ENCODE measurements at regions not wholly inside any gene's neighbourhood (a gene's known extent, or its start where the extent isn't known, plus 50 kb on each side); places are given as distances from the start of the nearest gene placed in this dataset.

- no peak for DNase-seq (ENCODE audit: low read depth)
Observed at GRCh38 chr13:52975969-52976368, 52.6 kb upstream of the OLFM4 start.

GRCh38 chr13:52975161-52975560 lies 53.5 kb upstream of the OLFM4 start:
- no peak for DNase-seq (ENCODE audit: low read depth)

GRCh38 chr13:52974711-52975110 lies 53.9 kb upstream of the OLFM4 start:
- DNase-seq (ENCODE audit: low read depth): no peak

GRCh38 chr13:52969373-52969772 lies 59.2 kb upstream of the OLFM4 start:
- DNase-seq (ENCODE audit: low read depth): no peak

GRCh38 chr13:52968074-52968700 lies 60.4 kb upstream of the OLFM4 start:
- peak; percentile 51 for DNase-seq (ENCODE audit: low read depth)

GRCh38 chr13:52961987-52962386 lies 66.6 kb upstream of the OLFM4 start:
- DNase-seq (ENCODE audit: low read depth): no peak

GRCh38 chr13:52961256-52961910 lies 67.2 kb upstream of the OLFM4 start:
- no peak for DNase-seq (ENCODE audit: low read depth)

- DNase-seq (ENCODE audit: low read depth): no peak
Observed at GRCh38 chr13:52955472-52955874, 73.1 kb upstream of the OLFM4 start.

GRCh38 chr13:52954838-52955237 lies 73.8 kb upstream of the OLFM4 start:
- no peak for DNase-seq (ENCODE audit: low read depth)

GRCh38 chr13:52950436-52950956 lies 78.1 kb upstream of the OLFM4 start:
- DNase-seq (ENCODE audit: low read depth): no peak

GRCh38 chr13:52949742-52950141 lies 78.9 kb upstream of the OLFM4 start:
- no peak for DNase-seq (ENCODE audit: low read depth)

- DNase-seq (ENCODE audit: low read depth): no peak
Observed at GRCh38 chr13:52949044-52949443, 79.6 kb upstream of the OLFM4 start.

- DNase-seq (ENCODE audit: low read depth): no peak
Observed at GRCh38 chr13:52947921-52948373, 80.7 kb upstream of the OLFM4 start.

- no peak for DNase-seq (ENCODE audit: low read depth)
Observed at GRCh38 chr13:52945348-52945747, 83.3 kb upstream of the OLFM4 start.

- DNase-seq (ENCODE audit: low read depth): no peak
Observed at GRCh38 chr13:52944697-52945096, 83.9 kb upstream of the OLFM4 start.

- DNase-seq (ENCODE audit: low read depth): no peak
Observed at GRCh38 chr13:52938065-52938464, 89.6 kb upstream of the PCDH8 start.

- DNase-seq (ENCODE audit: low read depth): no peak
Observed at GRCh38 chr13:52936806-52937205, 88.4 kb upstream of the PCDH8 start.

GRCh38 chr13:52934258-52934657 lies 85.8 kb upstream of the PCDH8 start:
- DNase-seq (ENCODE audit: low read depth): no peak

- no peak for DNase-seq (ENCODE audit: low read depth)
Observed at GRCh38 chr13:52933547-52934210, 85.2 kb upstream of the PCDH8 start.

GRCh38 chr13:52933099-52933498 lies 84.7 kb upstream of the PCDH8 start:
- DNase-seq (ENCODE audit: low read depth): no peak

GRCh38 chr13:52932649-52933048 lies 84.2 kb upstream of the PCDH8 start:
- no peak for DNase-seq (ENCODE audit: low read depth)
